Panc1 (cell line): ENCODE measurements at regions not wholly inside any gene's neighbourhood (a gene's known extent, or its start where the extent isn't known, plus 50 kb on each side); places are given as distances from the start of the nearest gene placed in this dataset.

Source experiments
- ATAC-seq: fragments of 200-7000 bp; cut with Tn5 transposase; 2 replicates; pipeline ENCODE4 v1.9.1; 2020; ENCODE audit warnings: mild to moderate bottlenecking, moderate library complexity
- BruUV-seq: library from RNA; stranded (reverse); fragments of 400-500 nt; replicated peaks from 2 replicates; lab custom pipeline; 2021; lab: Mats Ljungman, UMichigan
- CTCF ChIA-PET: fragments of 300-600 bp; sonication (Branson Sonifier 250); formaldehyde crosslinking; loops from one replicate; lab custom pipeline; 2022; ENCODE audit warnings: antibody characterized with exemption; lab: Charles Lee
- POLR2A ChIA-PET: fragments of 300-600 bp; sonication (Branson Sonifier 250); formaldehyde crosslinking; loops from one replicate; lab custom pipeline; 2022; ENCODE audit warnings: antibody characterized with exemption; lab: Charles Lee
- DNase-seq: peaks from one replicate; pipeline ENCODE4 v3.0.0-alpha.2; 2010; ENCODE audit warnings: low read depth, low spot score
- H3K27ac ChIP-seq: 2 replicates; pipeline ENCODE4 v1.5.1; 2011; ENCODE audit warnings: mild to moderate bottlenecking, low read length, inconsistent platforms
- H3K27me3 ChIP-seq: fragments of 200-500 bp; sonication (Bioruptor generic); 2 replicates; pipeline ENCODE4 v1.6.0; 2014; ENCODE audit warnings: low read length, inconsistent platforms; ENCODE audit not compliant: control insufficient read depth, insufficient read depth
- H3K36me3 ChIP-seq: fragments of 200-500 bp; sonication (Bioruptor generic); 2 replicates; pipeline ENCODE4 v1.5.1; 2014; ENCODE audit warnings: inconsistent platforms, mild to moderate bottlenecking, low read length, moderate library complexity; ENCODE audit not compliant: control insufficient read depth, insufficient read depth
- H3K4me1 ChIP-seq: 2 replicates; pipeline ENCODE4 v1.5.1; 2011; ENCODE audit warnings: inconsistent platforms, mild to moderate bottlenecking, low read length, moderate library complexity; ENCODE audit not compliant: control insufficient read depth, insufficient read depth
- H3K4me3 ChIP-seq, 2 experiments: 2 replicates each; pipeline ENCODE4 v1.5.1; 2011 to 2012; ENCODE audit warnings: low read depth in 2 of 2, low read length in 2 of 2, mild to moderate bottlenecking in 2 of 2, inconsistent platforms in 1 of 2, moderate library complexity in 1 of 2
- H3K9me3 ChIP-seq: fragments of 200-500 bp; sonication (Bioruptor generic); 2 replicates; pipeline ENCODE4 v1.5.1; 2014; ENCODE audit warnings: low read depth, mild to moderate bottlenecking, inconsistent platforms, low read length, moderate library complexity; ENCODE audit not compliant: control insufficient read depth, insufficient read depth
- CTCF ChIP-seq: fragments of 450-650 bp; IDR thresholded peaks from 2 replicates; pipeline ENCODE4 v1.5.1; 2017; ENCODE audit warnings: mild to moderate bottlenecking
- POLR2AphosphoS5 ChIP-seq: IDR thresholded peaks from 2 replicates; pipeline ENCODE4 v1.6.1; 2012; ENCODE audit warnings: mild to moderate bottlenecking, low read depth, low read length, moderate library complexity
- SIN3A ChIP-seq: IDR thresholded peaks from 2 replicates; pipeline ENCODE4 v1.6.1; 2012; ENCODE audit warnings: low read depth, mild to moderate bottlenecking, low read length, moderate library complexity, borderline replicate concordance; ENCODE audit not compliant: insufficient read depth
- TCF7L2 ChIP-seq: IDR thresholded peaks from 2 replicates; pipeline ENCODE4 v1.6.1; 2011; ENCODE audit warnings: mild to moderate bottlenecking, low read depth, low read length, inconsistent platforms
- in situ Hi-C: cut with HindIII; loops from 2 replicates; pipeline ENCODE4 v1.10.0; 2016; ENCODE audit warnings: low sequenced_read_pairs, low pct_unique_long_range_greater_than_20kb
- intact Hi-C: fragments of 100-400 bp; cut with micrococcal nuclease; formaldehyde crosslinking; loops from one replicate; pipeline ENCODE4 v1.10.0; 2022; ENCODE audit not compliant: unreplicated experiment
- TF ChIP-seq, protein P1 (sequence below), 2 experiments: IDR thresholded peaks; 2 replicates each; pipeline ENCODE4 v1.6.1; 2011 to 2012; ENCODE audit warnings: low read depth in 2 of 2, control low read depth in 1 of 2, low read length in 1 of 2, mild to moderate bottlenecking in 1 of 2, moderate library complexity in 1 of 2; ENCODE audit not compliant: insufficient read depth in 1 of 2

DNA sequence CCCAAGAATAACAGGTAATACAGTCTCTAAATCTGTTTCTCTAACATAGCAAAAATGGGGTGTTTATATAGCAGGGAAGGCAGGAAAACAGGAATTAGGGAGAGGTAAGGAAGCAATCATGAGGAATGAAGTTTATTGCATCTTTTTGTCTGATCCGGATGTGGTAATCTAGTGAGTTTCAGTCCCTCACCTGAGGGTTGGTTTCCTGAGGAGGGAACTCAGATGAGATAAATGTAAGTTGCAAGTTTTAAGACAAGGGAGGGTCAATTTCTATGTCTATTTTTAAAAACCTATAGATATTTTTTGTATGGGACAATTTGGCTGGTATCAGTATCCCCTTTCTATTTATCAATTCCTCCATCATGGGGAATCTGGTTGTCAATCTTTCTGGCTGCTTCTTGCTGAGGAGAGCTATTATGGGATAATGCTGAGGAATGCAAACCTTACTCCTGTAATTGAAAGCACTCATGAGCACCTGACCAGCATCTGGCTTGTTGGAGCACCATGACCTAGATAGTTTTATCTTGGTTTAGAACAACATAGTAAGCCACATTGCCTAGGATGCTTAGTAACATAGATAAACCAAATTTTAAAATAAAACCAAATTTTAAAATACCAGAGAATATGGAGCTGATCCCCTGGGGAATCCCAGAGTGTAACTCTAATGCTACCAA lies 130.1 kb downstream of the ADAM29 start:
- Histone ChIP-seq H3K4me3 (no peak overlapping the region), H3K4me1 (no peaks in the 10 kb centered on the region), H3K27me3 (no peaks in the 10 kb centered on the region), H3K36me3 (no peaks in the 10 kb centered on the region), H3K9me3 (no peaks in the 10 kb centered on the region), H3K27ac (no peak overlapping the region)
- ChIA-PET POLR2A (no interaction called here), CTCF (no interaction called here)
- BruUV-seq: no TSS peak
- in situ Hi-C loops (no loop called here), intact Hi-C loops (no loop called here)
- no peak for TF ChIP-seq SIN3A
- TF ChIP-seq TCF7L2: no peak
- TF ChIP-seq CTCF: no peak
- TF ChIP-seq, protein P1, sequence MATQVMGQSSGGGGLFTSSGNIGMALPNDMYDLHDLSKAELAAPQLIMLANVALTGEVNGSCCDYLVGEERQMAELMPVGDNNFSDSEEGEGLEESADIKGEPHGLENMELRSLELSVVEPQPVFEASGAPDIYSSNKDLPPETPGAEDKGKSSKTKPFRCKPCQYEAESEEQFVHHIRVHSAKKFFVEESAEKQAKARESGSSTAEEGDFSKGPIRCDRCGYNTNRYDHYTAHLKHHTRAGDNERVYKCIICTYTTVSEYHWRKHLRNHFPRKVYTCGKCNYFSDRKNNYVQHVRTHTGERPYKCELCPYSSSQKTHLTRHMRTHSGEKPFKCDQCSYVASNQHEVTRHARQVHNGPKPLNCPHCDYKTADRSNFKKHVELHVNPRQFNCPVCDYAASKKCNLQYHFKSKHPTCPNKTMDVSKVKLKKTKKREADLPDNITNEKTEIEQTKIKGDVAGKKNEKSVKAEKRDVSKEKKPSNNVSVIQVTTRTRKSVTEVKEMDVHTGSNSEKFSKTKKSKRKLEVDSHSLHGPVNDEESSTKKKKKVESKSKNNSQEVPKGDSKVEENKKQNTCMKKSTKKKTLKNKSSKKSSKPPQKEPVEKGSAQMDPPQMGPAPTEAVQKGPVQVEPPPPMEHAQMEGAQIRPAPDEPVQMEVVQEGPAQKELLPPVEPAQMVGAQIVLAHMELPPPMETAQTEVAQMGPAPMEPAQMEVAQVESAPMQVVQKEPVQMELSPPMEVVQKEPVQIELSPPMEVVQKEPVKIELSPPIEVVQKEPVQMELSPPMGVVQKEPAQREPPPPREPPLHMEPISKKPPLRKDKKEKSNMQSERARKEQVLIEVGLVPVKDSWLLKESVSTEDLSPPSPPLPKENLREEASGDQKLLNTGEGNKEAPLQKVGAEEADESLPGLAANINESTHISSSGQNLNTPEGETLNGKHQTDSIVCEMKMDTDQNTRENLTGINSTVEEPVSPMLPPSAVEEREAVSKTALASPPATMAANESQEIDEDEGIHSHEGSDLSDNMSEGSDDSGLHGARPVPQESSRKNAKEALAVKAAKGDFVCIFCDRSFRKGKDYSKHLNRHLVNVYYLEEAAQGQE (IDR thresholded peaks at IDR 0.05; ENCODE audit: insufficient read depth in 1 of 2, low read depth in 2 of 2, low read length in 1 of 2): no peak
- no peak for TF ChIP-seq POLR2AphosphoS5
- ATAC-seq: no peak
- no peak for DNase-seq

GRCh38 chr4:175048906-175049305 lies 130.7 kb downstream of the ADAM29 start:
- in situ Hi-C loops: no loop called here

GRCh38 chr4:175051974-175052373 lies 133.8 kb downstream of the ADAM29 start:
- Histone ChIP-seq H3K9me3 (no peaks in the 10 kb centered on the region), H3K4me1 (no peaks in the 10 kb centered on the region), H3K27ac (no peak overlapping the region), H3K27me3 (no peaks in the 10 kb centered on the region), H3K4me3 (no peak overlapping the region), H3K36me3 (no peaks in the 10 kb centered on the region)
- ChIA-PET POLR2A (no interaction called here), CTCF (no interaction called here)
- intact Hi-C loops: no loop called here
- DNase-seq: no peak
- in situ Hi-C loops: no loop called here
- ATAC-seq: no peak
- BruUV-seq: no TSS peak
- TF ChIP-seq, protein P1 (IDR thresholded peaks at IDR 0.05; ENCODE audit: insufficient read depth in 1 of 2, low read depth in 2 of 2, low read length in 1 of 2): no peak
- TF ChIP-seq POLR2AphosphoS5: no peak
- no peak for TF ChIP-seq SIN3A
- no peak for TF ChIP-seq TCF7L2
- TF ChIP-seq CTCF: no peak

More at GRCh38 chr4:175048906-175049305, 130.7 kb downstream of the ADAM29 start:
- H3K4me1 ChIP-seq: no peaks in the 10 kb centered on the region
- H3K36me3 ChIP-seq: no peaks in the 10 kb centered on the region
- H3K4me3 ChIP-seq: no peak overlapping the region
- ATAC-seq (no peak), DNase-seq (no peak)
- intact Hi-C loops: no loop called here
- no peaks in the 10 kb centered on the region for H3K9me3 ChIP-seq
- ChIA-PET POLR2A (no interaction called here), CTCF (no interaction called here)
- TF ChIP-seq TCF7L2 (no peak), SIN3A (no peak)
- no TSS peak for BruUV-seq
- H3K27me3 ChIP-seq: no peaks in the 10 kb centered on the region
- H3K27ac ChIP-seq: no peak overlapping the region
